ENCODE measurements at regions not wholly inside any gene's neighbourhood (a gene's known extent, or its start where the extent isn't known, plus 50 kb on each side); places are given as distances from the start of the nearest gene placed in this dataset.

DNA sequence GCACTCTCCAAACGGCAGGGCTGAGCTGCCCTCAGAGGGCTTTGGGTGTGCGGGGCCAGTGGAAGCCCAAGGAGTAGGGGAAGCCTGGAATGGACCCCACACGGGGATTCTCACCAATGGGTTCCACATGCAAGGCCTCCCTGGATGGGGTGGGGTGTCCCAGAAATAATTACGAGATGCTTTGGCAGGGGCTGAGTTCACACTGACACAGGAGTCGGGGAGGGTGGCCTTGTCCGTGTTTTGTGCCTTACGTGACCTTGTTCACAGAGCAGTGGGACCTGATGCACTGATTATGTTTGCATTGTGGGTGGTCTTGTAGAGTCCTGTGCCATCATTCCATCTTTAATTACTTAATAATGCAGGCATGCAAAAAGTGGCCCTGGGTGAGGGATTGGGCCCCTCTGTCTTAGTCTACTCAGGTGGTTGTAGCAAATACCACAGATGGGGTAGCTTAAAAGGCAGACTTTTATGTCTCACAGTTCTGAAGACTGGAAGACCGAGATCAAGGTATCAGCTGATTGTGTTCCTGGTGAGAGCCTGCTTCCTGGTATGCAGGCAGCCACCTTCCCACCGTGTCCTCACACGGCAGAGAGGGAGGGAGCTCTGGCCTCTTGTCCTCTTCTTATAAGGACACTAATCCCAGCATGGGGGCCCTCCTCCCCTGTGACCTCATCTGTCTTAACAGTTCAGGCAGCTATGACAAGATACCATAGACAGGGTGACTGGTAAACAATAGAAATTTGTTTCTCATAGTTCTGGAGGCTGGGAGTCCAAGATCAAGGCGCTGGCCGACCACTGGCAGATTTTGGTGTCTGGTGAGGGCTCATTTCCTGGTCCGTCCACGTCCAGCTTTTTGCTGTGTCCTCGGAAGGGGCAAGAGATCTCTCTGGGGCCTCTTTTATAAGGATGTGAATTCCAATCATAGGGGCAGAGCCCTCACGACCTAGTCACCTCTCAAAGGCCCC lies 239.4 kb downstream of the IRF8 start:
- H3K9me3 ChIP-seq, result 0 out of 3 replicates have a peak, but pooled peaks cover 5% of the 10 kb centered on the region
- H3K4me2 ChIP-seq, result no peak overlapping the region
- CTCF ChIA-PET, result interaction anchor here (1.5 to 1.7 kb wide), 2 partner anchors 67 to 379 kb away, joined by 4 to 7 read pairs; no protein-coding TSS in a partner anchor
- TF ChIP-seq RNF2 (IDR thresholded peaks at IDR 0.05; ENCODE audit: borderline replicate concordance, low read depth) (no peak), ZFP36 (IDR thresholded peaks at IDR 0.05; ENCODE audit: borderline replicate concordance, partially characterized antibody) (no peak), ZSCAN20 (CRISPR knock-in tag; IDR thresholded peaks at IDR 0.05) (no peak), HDAC2 (IDR thresholded peaks at IDR 0.05) (no peak)
- H3K4me1 ChIP-seq, result no peaks in the 10 kb centered on the region
- POLR2A ChIA-PET, result no interaction called here
- FAIRE-seq (no peak), ATAC-seq (no peak), DNase-seq (ENCODE audit: low read depth in 1 of 2, low spot score in 1 of 2) (no peak)
- H3K4me3 ChIP-seq, result no peak overlapping the region
- no peak overlapping the region for H3K27ac ChIP-seq
- WGBS (ENCODE audit: missing lambda C conversion rate), result 16% methylated on average over 15 of the region's 16 CpGs

DNA sequence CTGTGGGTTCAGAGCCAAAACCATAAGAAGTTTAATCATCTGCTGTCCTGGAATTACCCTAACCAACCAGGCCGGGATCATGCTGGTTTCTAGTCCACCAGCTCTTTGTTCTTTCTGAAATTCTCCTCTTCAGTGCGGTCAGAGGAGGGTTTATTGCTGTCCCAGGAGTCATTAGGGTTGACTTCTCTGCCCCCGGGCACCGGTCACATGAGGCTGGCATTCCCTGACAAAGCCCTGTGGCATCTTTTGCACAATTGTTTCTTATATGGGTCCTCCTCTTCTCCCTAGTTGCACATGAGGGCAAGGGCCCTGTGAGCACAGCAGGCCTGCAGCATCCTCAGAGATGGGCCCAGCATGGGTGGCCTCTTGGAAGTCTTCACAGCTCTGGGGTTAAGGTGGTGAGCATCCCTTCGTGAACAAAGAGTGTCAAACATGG lies 243.9 kb downstream of the IRF8 start:
- FAIRE-seq (no peak), DNase-seq (ENCODE audit: low read depth in 1 of 2, low spot score in 1 of 2) (no peak), ATAC-seq (no peak)
- Histone ChIP-seq H3K9me3 (0 out of 3 replicates have a peak, but pooled peaks cover 5% of the 10 kb centered on the region), H3K4me3 (no peak overlapping the region), H3K27ac (no peak overlapping the region), H3K4me2 (no peak overlapping the region), H3K4me1 (no peaks in the 10 kb centered on the region)
- no peak for TF ChIP-seq MYC (IDR thresholded peaks at IDR 0.05; ENCODE audit: borderline replicate concordance, low read length)
- TF ChIP-seq NPAS2 (CRISPR knock-in tag; IDR thresholded peaks at IDR 0.05; ENCODE audit: borderline replicate concordance), result no peak
- TF ChIP-seq NR3C1 (IDR thresholded peaks at IDR 0.05), result no peak
- TF ChIP-seq TFCP2L1 (CRISPR knock-in tag; IDR thresholded peaks at IDR 0.05), result no peak
- TF ChIP-seq EP300 (IDR thresholded peaks at IDR 0.05), result no peak
- TF ChIP-seq, protein P1, sequence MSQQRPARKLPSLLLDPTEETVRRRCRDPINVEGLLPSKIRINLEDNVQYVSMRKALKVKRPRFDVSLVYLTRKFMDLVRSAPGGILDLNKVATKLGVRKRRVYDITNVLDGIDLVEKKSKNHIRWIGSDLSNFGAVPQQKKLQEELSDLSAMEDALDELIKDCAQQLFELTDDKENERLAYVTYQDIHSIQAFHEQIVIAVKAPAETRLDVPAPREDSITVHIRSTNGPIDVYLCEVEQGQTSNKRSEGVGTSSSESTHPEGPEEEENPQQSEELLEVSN (IDR thresholded peaks at IDR 0.05; ENCODE audit: borderline replicate concordance, low read depth), result no peak
- TF ChIP-seq JUNB (IDR thresholded peaks at IDR 0.05), result no peak
- no peak for TF ChIP-seq GATA3 (IDR thresholded peaks at IDR 0.05; ENCODE audit: borderline replicate concordance)
- TF ChIP-seq, protein P2, sequence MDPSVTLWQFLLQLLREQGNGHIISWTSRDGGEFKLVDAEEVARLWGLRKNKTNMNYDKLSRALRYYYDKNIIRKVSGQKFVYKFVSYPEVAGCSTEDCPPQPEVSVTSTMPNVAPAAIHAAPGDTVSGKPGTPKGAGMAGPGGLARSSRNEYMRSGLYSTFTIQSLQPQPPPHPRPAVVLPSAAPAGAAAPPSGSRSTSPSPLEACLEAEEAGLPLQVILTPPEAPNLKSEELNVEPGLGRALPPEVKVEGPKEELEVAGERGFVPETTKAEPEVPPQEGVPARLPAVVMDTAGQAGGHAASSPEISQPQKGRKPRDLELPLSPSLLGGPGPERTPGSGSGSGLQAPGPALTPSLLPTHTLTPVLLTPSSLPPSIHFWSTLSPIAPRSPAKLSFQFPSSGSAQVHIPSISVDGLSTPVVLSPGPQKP (IDR thresholded peaks at IDR 0.05; ENCODE audit: low read depth, low read length), result no peak
- no peak for TF ChIP-seq ZNF302 (CRISPR knock-in tag; IDR thresholded peaks at IDR 0.05)
- no peak for TF ChIP-seq HEYL (CRISPR knock-in tag; IDR thresholded peaks at IDR 0.05)
- no peak for TF ChIP-seq HOXB5 (CRISPR knock-in tag; IDR thresholded peaks at IDR 0.05)
- TF ChIP-seq RNF2 (IDR thresholded peaks at IDR 0.05; ENCODE audit: borderline replicate concordance, low read depth), result no peak
- TF ChIP-seq ZSCAN20 (CRISPR knock-in tag; IDR thresholded peaks at IDR 0.05), result no peak
- no peak for TF ChIP-seq RARB (CRISPR knock-in tag; IDR thresholded peaks at IDR 0.05)
- no peak for TF ChIP-seq EHMT2 (IDR thresholded peaks at IDR 0.05; ENCODE audit: low read depth)
- no peak for TF ChIP-seq POLR2AphosphoS2 (conservative IDR thresholded peaks at IDR 0.05; ENCODE audit: low read length)
- TF ChIP-seq, protein P3, sequence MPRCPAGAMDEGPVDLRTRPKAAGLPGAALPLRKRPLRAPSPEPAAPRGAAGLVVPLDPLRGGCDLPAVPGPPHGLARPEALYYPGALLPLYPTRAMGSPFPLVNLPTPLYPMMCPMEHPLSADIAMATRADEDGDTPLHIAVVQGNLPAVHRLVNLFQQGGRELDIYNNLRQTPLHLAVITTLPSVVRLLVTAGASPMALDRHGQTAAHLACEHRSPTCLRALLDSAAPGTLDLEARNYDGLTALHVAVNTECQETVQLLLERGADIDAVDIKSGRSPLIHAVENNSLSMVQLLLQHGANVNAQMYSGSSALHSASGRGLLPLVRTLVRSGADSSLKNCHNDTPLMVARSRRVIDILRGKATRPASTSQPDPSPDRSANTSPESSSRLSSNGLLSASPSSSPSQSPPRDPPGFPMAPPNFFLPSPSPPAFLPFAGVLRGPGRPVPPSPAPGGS (IDR thresholded peaks at IDR 0.05), result no peak
- TF ChIP-seq EHF (CRISPR knock-in tag; IDR thresholded peaks at IDR 0.05), result no peak
- whole genome bisulfite sequencing (ENCODE audit: missing lambda C conversion rate), result 37% methylated on average over 5 of the region's 5 CpGs
- CTCF ChIA-PET, result no interaction called here
- POLR2A ChIA-PET, result no interaction called here

All from A549 (cell line).